ENCODE measurements at regions not wholly inside any gene's neighbourhood (a gene's known extent, or its start where the extent isn't known, plus 50 kb on each side); places are given as distances from the start of the nearest gene placed in this dataset.

GRCh38 chr5:107310181-107310580 is 360.6 kb downstream of the EFNA5 start:
- Histone ChIP-seq H4K5ac (ENCODE audit: low read depth, low read length) (no peak overlapping the region), H3K9ac (ENCODE audit: low read depth, low read length) (no peak overlapping the region), H3K4me1 (ENCODE audit: control insufficient read depth, insufficient read depth, low read length) (no peaks in the 10 kb centered on the region), H2AFZ (replicated peaks; ENCODE audit: low read length, poor library complexity) (no peak overlapping the region), H2BK20ac (ENCODE audit: low read depth, low read length) (no peak overlapping the region), H3K9me1 (ENCODE audit: insufficient read depth, low read length) (no peaks in the 10 kb centered on the region), H3K9me3 (ENCODE audit: control insufficient read depth, insufficient read depth, low read length) (no peaks in the 10 kb centered on the region), H3K4me3 (ENCODE audit: insufficient read depth, low read depth, low read length) (no peak overlapping the region), H3K27ac (ENCODE audit: insufficient read depth, low read length) (no peak overlapping the region), H4K8ac (ENCODE audit: low read depth in 2 of 2, low read length in 2 of 2) (no peak overlapping the region), H3K4ac (ENCODE audit: low read depth, low read length) (no peak overlapping the region), H3K56ac (ENCODE audit: extremely low read depth, insufficient read depth, low read length) (no peak overlapping the region), H4K91ac (ENCODE audit: insufficient read depth, low read depth, low read length) (no peak overlapping the region), H3K18ac (ENCODE audit: low read depth, low read length) (no peak overlapping the region), H3K23ac (ENCODE audit: low read depth, low read length) (no peak overlapping the region), H3K36me3 (ENCODE audit: control insufficient read depth, insufficient read depth, low read length) (no peaks in the 10 kb centered on the region), H3K27me3 (ENCODE audit: control insufficient read depth, insufficient read depth, low read length) (no peaks in the 10 kb centered on the region; the same call in 1 of the 2 replicates), H2AK9ac (replicated peaks; ENCODE audit: low read depth, low read length, poor library complexity) (no peak overlapping the region), H3K79me1 (ENCODE audit: low read depth in 1 of 2, low read length in 2 of 2) (no peaks in the 10 kb centered on the region), H2BK5ac (ENCODE audit: low read depth, low read length, poor library complexity, severe bottlenecking) (no peak overlapping the region), H2BK120ac (ENCODE audit: low read depth, low read length) (no peak overlapping the region), H2BK15ac (ENCODE audit: low read depth, low read length) (no peak overlapping the region), H3K14ac (replicated peaks; ENCODE audit: low read depth, low read length) (no peak overlapping the region), H4K20me1 (ENCODE audit: insufficient read depth, low read length) (no peaks in the 10 kb centered on the region), H3K4me2 (ENCODE audit: low read depth, low read length) (no peak overlapping the region), H2AK5ac (ENCODE audit: low read depth, low read length) (no peak overlapping the region)
- TF ChIP-seq RCOR1 (IDR thresholded peaks at IDR 0.05; ENCODE audit: insufficient replicate concordance, low read length) (no peak), NFE2L2 (IDR thresholded peaks at IDR 0.05; ENCODE audit: low read depth, low read length) (no peak), CTCF (conservative IDR thresholded peaks at IDR 0.05; ENCODE audit: low read depth, low read length) (no peak), POLR2A (IDR thresholded peaks at IDR 0.05; ENCODE audit: low read depth, low read length) (no peak), RFX5 (IDR thresholded peaks at IDR 0.05; ENCODE audit: low read depth, low read length) (no peak), CHD1 (IDR thresholded peaks at IDR 0.05; ENCODE audit: low read depth, low read length) (no peak), CEBPB (IDR thresholded peaks at IDR 0.05; ENCODE audit: low read depth, low read length) (no peak), SMC3 (IDR thresholded peaks at IDR 0.05; ENCODE audit: low read depth, low read length) (no peak), MAFK (IDR thresholded peaks at IDR 0.05; ENCODE audit: low read depth, low read length) (no peak), MXI1 (IDR thresholded peaks at IDR 0.05; ENCODE audit: borderline replicate concordance, low read depth, low read length) (no peak), RAD21 (IDR thresholded peaks at IDR 0.05; ENCODE audit: low read length) (no peak), BHLHE40 (IDR thresholded peaks at IDR 0.05; ENCODE audit: low read depth, low read length) (no peak), MAZ (IDR thresholded peaks at IDR 0.05; ENCODE audit: borderline replicate concordance, low read depth, low read length) (no peak)
- TF ChIP-seq, protein P1, sequence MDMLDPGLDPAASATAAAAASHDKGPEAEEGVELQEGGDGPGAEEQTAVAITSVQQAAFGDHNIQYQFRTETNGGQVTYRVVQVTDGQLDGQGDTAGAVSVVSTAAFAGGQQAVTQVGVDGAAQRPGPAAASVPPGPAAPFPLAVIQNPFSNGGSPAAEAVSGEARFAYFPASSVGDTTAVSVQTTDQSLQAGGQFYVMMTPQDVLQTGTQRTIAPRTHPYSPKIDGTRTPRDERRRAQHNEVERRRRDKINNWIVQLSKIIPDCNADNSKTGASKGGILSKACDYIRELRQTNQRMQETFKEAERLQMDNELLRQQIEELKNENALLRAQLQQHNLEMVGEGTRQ (IDR thresholded peaks at IDR 0.05; ENCODE audit: low read depth, low read length): no peak
- dilution Hi-C loops (cut with HindIII; ENCODE audit: low sequenced_read_pairs, unreplicated experiment) (no loop called here), intact Hi-C loops (cut with micrococcal nuclease) (no loop called here), in situ Hi-C loops (cut with MboI; ENCODE audit: low sequenced_read_pairs) (no loop called here)
- BruUV-seq (replicated peaks): no TSS peak
- no peak for ATAC-seq (ENCODE audit: low read depth)
- ChIA-PET CTCF (interaction anchor here (1.2 kb wide), 1 partner anchor 10 kb away, joined by 4 read pairs; no protein-coding TSS in a partner anchor), POLR2A (ENCODE audit: unreplicated experiment) (no interaction called here)
- no CpG with 5 or more reads among the region's 1 CpG for WGBS, 2 experiments (ENCODE audit: extremely low coverage in 2 of 2, insufficient read length in 1 of 2)
- DNase-seq: no peak

Measured in IMR-90 (cell line).